ENCODE measurements at regions not wholly inside any gene's neighbourhood (a gene's known extent, or its start where the extent isn't known, plus 50 kb on each side); places are given as distances from the start of the nearest gene placed in this dataset.

GRCh38 chr18:39655341-39655740, 2089.7 kb upstream of the CELF4 start:
- intact Hi-C loops (cut with DNase I): no loop called here
- 88% methylated on average over 4 of the region's 4 CpGs for WGBS

GRCh38 chr18:39653221-39653620, 2087.6 kb upstream of the CELF4 start:
- H3K27me3 ChIP-seq (ENCODE audit: control insufficient read depth, insufficient read depth): no peaks in the 10 kb centered on the region
- H3K27ac ChIP-seq (ENCODE audit: low read length): no peak overlapping the region
- H3K4me1 ChIP-seq (ENCODE audit: control insufficient read depth, insufficient read depth, low read length): no peaks in the 10 kb centered on the region
- intact Hi-C loops (cut with DNase I): no loop called here
- no peak overlapping the region for H3K4me3 ChIP-seq (ENCODE audit: low read length)
- WGBS: 89% methylated on average over 2 of the region's 2 CpGs
- DNase-seq (no peak), ATAC-seq (no peak)
- no peaks in the 10 kb centered on the region for H3K9me3 ChIP-seq (ENCODE audit: control insufficient read depth, low read length)

More at GRCh38 chr18:39655341-39655740, 2089.7 kb upstream of the CELF4 start:
- no peak for DNase-seq
- no peaks in the 10 kb centered on the region for H3K27me3 ChIP-seq (ENCODE audit: control insufficient read depth, insufficient read depth)
- ATAC-seq: no peak
- no peak overlapping the region for H3K27ac ChIP-seq (ENCODE audit: low read length)
- no peak overlapping the region for H3K4me3 ChIP-seq (ENCODE audit: low read length)
- H3K4me1 ChIP-seq (ENCODE audit: control insufficient read depth, insufficient read depth, low read length): no peaks in the 10 kb centered on the region
- H3K9me3 ChIP-seq (ENCODE audit: control insufficient read depth, low read length): no peaks in the 10 kb centered on the region

GRCh38 chr18:39648616-39649015, 2083.0 kb upstream of the CELF4 start:
- no peaks in the 10 kb centered on the region for H3K27me3 ChIP-seq (ENCODE audit: control insufficient read depth, insufficient read depth)
- H3K4me1 ChIP-seq (ENCODE audit: control insufficient read depth, insufficient read depth, low read length): no peaks in the 10 kb centered on the region
- WGBS: 94% methylated on average over 1 of the region's 1 CpG
- no peaks in the 10 kb centered on the region for H3K9me3 ChIP-seq (ENCODE audit: control insufficient read depth, low read length)
- no peak overlapping the region for H3K4me3 ChIP-seq (ENCODE audit: low read length)
- no peak overlapping the region for H3K27ac ChIP-seq (ENCODE audit: low read length)
- ATAC-seq (no peak), DNase-seq (no peak)
- intact Hi-C loops (cut with DNase I): no loop called here

DNA sequence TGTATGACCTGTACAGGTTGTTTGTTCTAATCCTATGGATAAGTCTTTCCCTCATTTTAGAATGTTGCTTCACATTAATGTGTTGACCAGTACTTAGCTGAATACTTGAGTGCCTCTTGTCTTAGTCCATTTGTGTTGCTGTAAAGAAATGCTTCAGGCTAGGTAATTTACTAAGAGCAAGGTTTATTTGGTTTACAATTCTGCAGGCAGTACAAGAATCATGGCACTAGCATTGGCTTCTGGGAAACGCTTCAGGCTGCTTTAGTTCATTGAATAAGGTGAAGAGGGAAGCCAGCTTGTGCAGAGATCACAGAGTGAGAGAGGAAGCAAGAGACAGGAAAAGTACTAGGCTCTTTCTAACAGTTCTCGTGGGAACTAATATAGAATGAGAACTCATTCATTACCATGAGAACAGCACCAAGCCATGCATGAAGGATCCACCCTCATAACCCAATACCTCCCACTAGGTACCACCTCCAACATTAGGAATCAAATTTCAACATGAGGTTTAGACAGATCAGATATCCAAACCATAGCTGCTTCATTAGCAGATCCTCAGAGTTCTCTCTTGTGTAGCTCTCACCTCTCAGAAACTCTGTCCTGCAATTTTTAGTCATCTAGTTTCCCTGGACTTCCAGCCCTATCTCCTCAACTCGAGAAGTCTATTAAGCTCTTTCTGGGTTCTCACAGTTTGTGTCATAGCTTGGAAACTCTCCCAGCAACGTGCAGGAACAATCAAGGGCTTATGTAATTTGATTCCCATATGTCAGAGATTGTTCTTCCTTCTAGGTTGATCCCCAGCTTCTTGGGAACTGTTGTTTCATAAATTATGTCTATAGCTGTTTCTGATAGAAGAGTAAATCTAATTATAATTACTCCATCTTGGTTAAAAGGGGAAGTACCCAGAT, 2082.3 kb upstream of the CELF4 start:
- intact Hi-C loops (cut with DNase I): no loop called here
- Histone ChIP-seq H3K4me1 (ENCODE audit: control insufficient read depth, insufficient read depth, low read length) (no peaks in the 10 kb centered on the region), H3K27me3 (ENCODE audit: control insufficient read depth, insufficient read depth) (no peaks in the 10 kb centered on the region), H3K9me3 (ENCODE audit: control insufficient read depth, low read length) (no peaks in the 10 kb centered on the region), H3K4me3 (ENCODE audit: low read length) (no peak overlapping the region), H3K27ac (ENCODE audit: low read length) (no peak overlapping the region)
- DNase-seq: no peak
- 40% methylated on average over 4 of the region's 4 CpGs for WGBS
- no peak for ATAC-seq

DNA sequence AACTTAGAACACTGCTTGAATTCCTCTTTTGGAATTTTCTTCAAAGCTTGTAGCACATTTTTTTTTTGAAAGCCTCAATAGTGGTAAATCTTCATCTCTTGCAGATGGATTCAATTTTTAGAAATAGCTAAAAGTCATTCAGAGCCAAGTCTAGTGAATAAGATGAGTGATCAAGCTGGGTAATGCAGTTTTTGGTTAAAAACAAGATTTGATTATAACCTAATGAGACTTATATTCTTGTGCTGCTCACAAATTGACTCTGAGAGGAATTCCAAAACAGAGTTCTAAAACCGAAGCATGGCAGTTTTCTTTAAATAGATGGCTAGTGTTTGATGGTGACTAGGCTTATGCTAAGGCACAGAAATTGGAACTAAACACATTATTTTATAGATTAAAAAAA, 2072.6 kb upstream of the CELF4 start:
- DNase-seq: no peak
- intact Hi-C loops (cut with DNase I): no loop called here
- 82% methylated on average over 1 of the region's 1 CpG for WGBS
- no peak overlapping the region for H3K4me3 ChIP-seq (ENCODE audit: low read length)
- H3K4me1 ChIP-seq (ENCODE audit: control insufficient read depth, insufficient read depth, low read length): no peaks in the 10 kb centered on the region
- H3K27me3 ChIP-seq (ENCODE audit: control insufficient read depth, insufficient read depth): no peaks in the 10 kb centered on the region
- H3K27ac ChIP-seq (ENCODE audit: low read length): no peak overlapping the region
- H3K9me3 ChIP-seq (ENCODE audit: control insufficient read depth, low read length): no peaks in the 10 kb centered on the region
- ATAC-seq: no peak

DNA sequence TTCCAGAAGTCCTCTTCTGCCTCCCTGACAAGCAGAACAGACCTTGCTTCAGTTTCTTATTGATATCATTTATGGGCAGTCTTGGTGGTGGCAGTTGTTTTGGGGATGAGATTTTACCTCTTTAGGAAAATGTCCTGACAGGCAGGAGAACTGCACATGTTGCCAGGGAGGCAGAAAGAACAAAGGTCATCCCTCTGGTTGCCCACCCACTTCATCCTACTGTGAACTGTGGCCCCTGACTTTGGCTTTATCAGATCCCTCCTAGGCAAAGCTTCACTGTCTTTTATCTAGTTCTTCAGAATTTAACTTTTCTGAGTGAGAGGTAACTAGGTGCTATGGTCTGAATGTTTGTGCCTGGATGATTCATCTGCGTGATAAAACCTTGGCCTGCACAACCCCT, 2071.3 kb upstream of the CELF4 start:
- H3K27ac ChIP-seq (ENCODE audit: low read length): no peak overlapping the region
- 85% methylated on average over 1 of the region's 1 CpG for whole genome bisulfite sequencing
- no peak overlapping the region for H3K4me3 ChIP-seq (ENCODE audit: low read length)
- H3K27me3 ChIP-seq (ENCODE audit: control insufficient read depth, insufficient read depth): no peaks in the 10 kb centered on the region
- no peak for ATAC-seq
- H3K4me1 ChIP-seq (ENCODE audit: control insufficient read depth, insufficient read depth, low read length): no peaks in the 10 kb centered on the region
- no peak for DNase-seq
- intact Hi-C loops (cut with DNase I): no loop called here
- H3K9me3 ChIP-seq (ENCODE audit: control insufficient read depth, low read length): no peaks in the 10 kb centered on the region

GRCh38 chr18:39635966-39636365, 2070.4 kb upstream of the CELF4 start:
- ATAC-seq (no peak), DNase-seq (no peak)
- Histone ChIP-seq H3K9me3 (ENCODE audit: control insufficient read depth, low read length) (no peaks in the 10 kb centered on the region), H3K4me3 (ENCODE audit: low read length) (no peak overlapping the region), H3K27ac (ENCODE audit: low read length) (no peak overlapping the region), H3K27me3 (ENCODE audit: control insufficient read depth, insufficient read depth) (no peaks in the 10 kb centered on the region), H3K4me1 (ENCODE audit: control insufficient read depth, insufficient read depth, low read length) (no peaks in the 10 kb centered on the region)
- intact Hi-C loops (cut with DNase I): no loop called here

DNA sequence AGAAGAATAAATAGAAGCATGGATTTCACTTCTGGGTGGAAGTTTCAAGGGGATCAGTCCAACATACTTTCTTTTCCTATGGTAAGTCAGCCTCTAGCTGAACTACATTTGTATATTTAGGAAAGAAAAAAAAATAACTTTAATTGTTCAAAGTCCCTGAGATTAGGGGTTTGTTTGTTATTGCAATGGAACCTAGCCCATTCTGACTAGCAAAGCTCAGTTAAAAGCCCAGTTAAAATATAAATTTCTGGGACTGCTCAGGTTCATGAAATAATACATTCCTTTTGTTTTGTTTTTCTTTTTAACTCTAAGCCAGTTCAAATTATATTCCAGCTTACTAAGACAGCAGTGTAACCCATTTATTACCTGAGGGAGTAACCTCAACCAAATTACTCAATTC, 2069.6 kb upstream of the CELF4 start:
- intact Hi-C loops (cut with DNase I): no loop called here
- Histone ChIP-seq H3K9me3 (ENCODE audit: control insufficient read depth, low read length) (no peaks in the 10 kb centered on the region), H3K27me3 (ENCODE audit: control insufficient read depth, insufficient read depth) (no peaks in the 10 kb centered on the region), H3K4me3 (ENCODE audit: low read length) (no peak overlapping the region), H3K4me1 (ENCODE audit: control insufficient read depth, insufficient read depth, low read length) (no peaks in the 10 kb centered on the region), H3K27ac (ENCODE audit: low read length) (no peak overlapping the region)
- ATAC-seq: no peak
- no peak for DNase-seq

DNA sequence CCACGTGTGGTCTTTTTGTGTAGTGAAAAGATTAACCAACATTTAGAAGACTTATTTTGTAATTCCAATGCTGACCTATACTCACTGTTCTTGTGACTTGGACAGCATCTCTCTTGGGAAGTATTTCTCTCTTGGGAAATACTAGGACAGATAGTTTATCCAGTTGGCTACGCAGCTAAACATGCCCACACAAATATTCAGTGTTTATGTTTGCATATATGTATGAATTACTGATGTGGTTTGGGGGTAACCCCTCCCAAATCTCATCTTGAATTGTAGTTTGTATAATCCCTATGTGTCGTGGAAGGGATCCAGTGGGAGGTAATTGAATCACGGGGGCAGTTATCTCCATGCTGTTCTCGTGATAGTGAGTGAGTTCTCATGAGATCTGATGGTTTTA, 2062.3 kb upstream of the CELF4 start:
- H3K4me3 ChIP-seq (ENCODE audit: low read length): no peak overlapping the region
- H3K4me1 ChIP-seq (ENCODE audit: control insufficient read depth, insufficient read depth, low read length): no peaks in the 10 kb centered on the region
- no peaks in the 10 kb centered on the region for H3K27me3 ChIP-seq (ENCODE audit: control insufficient read depth, insufficient read depth)
- no peaks in the 10 kb centered on the region for H3K9me3 ChIP-seq (ENCODE audit: control insufficient read depth, low read length)
- intact Hi-C loops (cut with DNase I): no loop called here
- ATAC-seq (no peak), DNase-seq (no peak)
- H3K27ac ChIP-seq (ENCODE audit: low read length): no peak overlapping the region
- WGBS: 51% methylated on average over 5 of the region's 5 CpGs

- H3K4me1 ChIP-seq (ENCODE audit: control insufficient read depth, insufficient read depth, low read length): no peaks in the 10 kb centered on the region
- intact Hi-C loops (cut with DNase I): no loop called here
- no peaks in the 10 kb centered on the region for H3K27me3 ChIP-seq (ENCODE audit: control insufficient read depth, insufficient read depth)
- ATAC-seq: no peak
- no peak overlapping the region for H3K4me3 ChIP-seq (ENCODE audit: low read length)
- H3K27ac ChIP-seq (ENCODE audit: low read length): no peak overlapping the region
- WGBS: 78% methylated on average over 4 of the region's 4 CpGs
- no peaks in the 10 kb centered on the region for H3K9me3 ChIP-seq (ENCODE audit: control insufficient read depth, low read length)
- no peak for DNase-seq
Measured at GRCh38 chr18:39624961-39625360, 2059.4 kb upstream of the CELF4 start.

GRCh38 chr18:39622431-39622830, 2056.8 kb upstream of the CELF4 start:
- H3K4me3 ChIP-seq (ENCODE audit: low read length): no peak overlapping the region
- no peak for DNase-seq
- no peaks in the 10 kb centered on the region for H3K9me3 ChIP-seq (ENCODE audit: control insufficient read depth, low read length)
- intact Hi-C loops (cut with DNase I): no loop called here
- no peak for ATAC-seq
- H3K27ac ChIP-seq (ENCODE audit: low read length): no peak overlapping the region
- no peaks in the 10 kb centered on the region for H3K27me3 ChIP-seq (ENCODE audit: control insufficient read depth, insufficient read depth)
- no peaks in the 10 kb centered on the region for H3K4me1 ChIP-seq (ENCODE audit: control insufficient read depth, insufficient read depth, low read length)
- 63% methylated on average over 1 of the region's 1 CpG for WGBS
